ENCODE measurements at regions not wholly inside any gene's neighbourhood (a gene's known extent, or its start where the extent isn't known, plus 50 kb on each side); places are given as distances from the start of the nearest gene placed in this dataset.
"Not testable (repeated sequence)": the region's sequence is repeated elsewhere in the genome, so short reads cannot be mapped to it uniquely, and the experiment has no call there.

GRCh38 chr6:16823718-16824352 lies 62.6 kb upstream of the ATXN1 start:
- no peak overlapping the region for H3K4me3 ChIP-seq (ENCODE audit: low read depth, low read length)
- TF ChIP-seq CTCF (IDR thresholded peaks at IDR 0.05; ENCODE audit: borderline replicate concordance, insufficient read depth, low read depth, low read length) = no peak

GRCh38 chr6:16822975-16823717 lies 61.9 kb upstream of the ATXN1 start:
- no peak for TF ChIP-seq CTCF (IDR thresholded peaks at IDR 0.05; ENCODE audit: borderline replicate concordance, insufficient read depth, low read depth, low read length)
- no peak overlapping the region for H3K4me3 ChIP-seq (ENCODE audit: low read depth, low read length)

GRCh38 chr6:16822529-16822928 lies 61.3 kb upstream of the ATXN1 start:
- no peak for TF ChIP-seq CTCF (IDR thresholded peaks at IDR 0.05; ENCODE audit: borderline replicate concordance, insufficient read depth, low read depth, low read length)
- H3K4me3 ChIP-seq (ENCODE audit: low read depth, low read length) = no peak overlapping the region

- no peak overlapping the region for H3K4me3 ChIP-seq (ENCODE audit: low read depth, low read length)
- TF ChIP-seq CTCF (IDR thresholded peaks at IDR 0.05; ENCODE audit: borderline replicate concordance, insufficient read depth, low read depth, low read length) = no peak
Observed at GRCh38 chr6:16821834-16822264, 60.6 kb upstream of the ATXN1 start.

GRCh38 chr6:16820262-16820661 lies 59.0 kb upstream of the ATXN1 start:
- H3K4me3 ChIP-seq (ENCODE audit: low read depth, low read length) = not testable (repeated sequence)

- H3K4me3 ChIP-seq (ENCODE audit: low read depth, low read length) = no peak overlapping the region
- no peak for TF ChIP-seq CTCF (IDR thresholded peaks at IDR 0.05; ENCODE audit: borderline replicate concordance, insufficient read depth, low read depth, low read length)
Observed at GRCh38 chr6:16819752-16820151, 58.5 kb upstream of the ATXN1 start.

- H3K4me3 ChIP-seq (ENCODE audit: low read depth, low read length) = no peak overlapping the region
Observed at GRCh38 chr6:16818992-16819626, 57.8 kb upstream of the ATXN1 start.

More at GRCh38 chr6:16818992-16819626, 57.8 kb upstream of the ATXN1 start:
- no peak for TF ChIP-seq CTCF (IDR thresholded peaks at IDR 0.05; ENCODE audit: borderline replicate concordance, insufficient read depth, low read depth, low read length)

Data from GM12875 (cell line).